GM18517 (cell line): ENCODE measurements at regions not wholly inside any gene's neighbourhood (a gene's known extent, or its start where the extent isn't known, plus 50 kb on each side); places are given as distances from the start of the nearest gene placed in this dataset.

Experiments
- ATAC-seq: cut with Tn5 transposase; IDR thresholded peaks from one replicate; pipeline ENCODE4 v1.9.1; 2021; ENCODE audit warnings: mild to moderate bottlenecking, moderate library complexity; ENCODE audit not compliant: unreplicated experiment

GRCh38 chr13:40233731-40234195, 432.7 kb downstream of the FOXO1 start:
- ATAC-seq = no peak

- ATAC-seq = no peak
Measured at GRCh38 chr13:40235160-40235796, 431.2 kb downstream of the FOXO1 start.

- no peak for ATAC-seq
Measured at GRCh38 chr13:40236566-40237168, 429.8 kb downstream of the FOXO1 start.

GRCh38 chr13:40238761-40239160, 427.7 kb downstream of the FOXO1 start:
- no peak for ATAC-seq

GRCh38 chr13:40240293-40240692, 426.1 kb downstream of the FOXO1 start:
- no peak for ATAC-seq

GRCh38 chr13:40241125-40241798, 425.2 kb downstream of the FOXO1 start:
- ATAC-seq = no peak

GRCh38 chr13:40243047-40243446, 423.4 kb downstream of the FOXO1 start:
- ATAC-seq = no peak

GRCh38 chr13:40243982-40244381, 422.5 kb downstream of the FOXO1 start:
- ATAC-seq = no peak

- no peak for ATAC-seq
Measured at GRCh38 chr13:40245567-40245966, 420.9 kb downstream of the FOXO1 start.

GRCh38 chr13:40247845-40248244, 418.6 kb downstream of the FOXO1 start:
- ATAC-seq = no peak

GRCh38 chr13:40251343-40252032, 415.0 kb downstream of the FOXO1 start:
- ATAC-seq = no peak

- no peak for ATAC-seq
Measured at GRCh38 chr13:40252241-40252640, 414.2 kb downstream of the FOXO1 start.

- ATAC-seq = no peak
Measured at GRCh38 chr13:40252676-40253075, 413.8 kb downstream of the FOXO1 start.

- ATAC-seq = no peak
Measured at GRCh38 chr13:40254394-40254793, 412.0 kb downstream of the FOXO1 start.

- ATAC-seq = no peak
Measured at GRCh38 chr13:40255551-40255950, 410.9 kb downstream of the FOXO1 start.

- ATAC-seq = no peak
Measured at GRCh38 chr13:40259899-40260298, 406.5 kb downstream of the FOXO1 start.

- no peak for ATAC-seq
Measured at GRCh38 chr13:40261336-40261735, 405.1 kb downstream of the FOXO1 start.

GRCh38 chr13:40261947-40262346, 404.5 kb downstream of the FOXO1 start:
- ATAC-seq = no peak

- ATAC-seq = no peak
Measured at GRCh38 chr13:40269086-40269485, 397.4 kb downstream of the FOXO1 start.

GRCh38 chr13:40270726-40271125, 395.7 kb downstream of the FOXO1 start:
- no peak for ATAC-seq

- no peak for ATAC-seq
Measured at GRCh38 chr13:40271271-40271885, 395.1 kb downstream of the FOXO1 start.
